IMR-90 (cell line): ENCODE measurements at regions not wholly inside any gene's neighbourhood (a gene's known extent, or its start where the extent isn't known, plus 50 kb on each side); places are given as distances from the start of the nearest gene placed in this dataset.

ENCODE experiments used
- ATAC-seq: fragments of 200-7000 bp; cut with Tn5 transposase; 2 replicates; pipeline ENCODE4 v1.9.1; 2020; ENCODE audit warnings: low read depth, mild to moderate bottlenecking, moderate library complexity
- BruUV-seq: library from RNA; stranded (reverse); fragments of 400-500 nt; replicated peaks from 2 replicates; lab custom pipeline; 2021; lab: Mats Ljungman, UMichigan
- CTCF ChIA-PET: fragments of 300-600 bp; formaldehyde crosslinking; extraction: SDS; loops from one replicate; lab custom pipeline; 2021; ENCODE audit warnings: antibody characterized with exemption; lab: Yijun Ruan, JAX
- POLR2A ChIA-PET: fragments of 300-600 bp; sonication (Branson Sonifier 250); formaldehyde crosslinking; loops from one replicate; lab custom pipeline; 2022; ENCODE audit warnings: antibody characterized with exemption; ENCODE audit not compliant: unreplicated experiment; lab: Charles Lee
- DNase-seq: peaks from one replicate; pipeline ENCODE4 v3.0.0; 2013
- H2AFZ ChIP-seq: replicated peaks from 2 replicates; pipeline ENCODE3; 2013; ENCODE audit warnings: low read length, mild to moderate bottlenecking; ENCODE audit not compliant: poor library complexity
- H2AK5ac ChIP-seq: 2 replicates; pipeline ENCODE4 v1.6.1; 2013; ENCODE audit warnings: low read depth, low read length, inconsistent platforms
- H2AK9ac ChIP-seq: replicated peaks from 2 replicates; pipeline ENCODE3; 2013; ENCODE audit warnings: mild to moderate bottlenecking, low read depth, low read length, moderate library complexity; ENCODE audit not compliant: poor library complexity
- H2BK120ac ChIP-seq: 2 replicates; pipeline ENCODE4 v1.6.1; 2013; ENCODE audit warnings: low read depth, low read length, inconsistent platforms
- H2BK15ac ChIP-seq: 3 replicates; pipeline ENCODE4 v1.6.1; 2013; ENCODE audit warnings: low read depth, low read length, inconsistent platforms
- H2BK20ac ChIP-seq: 2 replicates; pipeline ENCODE4 v1.6.1; 2013; ENCODE audit warnings: low read depth, mild to moderate bottlenecking, inconsistent platforms, low read length, moderate library complexity
- H2BK5ac ChIP-seq: 2 replicates; pipeline ENCODE4 v1.6.1; 2013; ENCODE audit warnings: mild to moderate bottlenecking, low read depth, low read length, inconsistent platforms; ENCODE audit not compliant: poor library complexity, severe bottlenecking
- H3K14ac ChIP-seq: replicated peaks from 2 replicates; pipeline ENCODE4 v1.6.1; 2013; ENCODE audit warnings: low read depth, low read length, inconsistent platforms
- H3K18ac ChIP-seq: 2 replicates; pipeline ENCODE4 v1.6.1; 2013; ENCODE audit warnings: low read depth, low read length, control low read depth
- H3K23ac ChIP-seq: 2 replicates; pipeline ENCODE4 v1.6.1; 2013; ENCODE audit warnings: low read depth, low read length, inconsistent platforms
- H3K27ac ChIP-seq: 2 replicates; pipeline ENCODE4 v1.5.1; 2013; ENCODE audit warnings: mild to moderate bottlenecking, control low read depth, low read length; ENCODE audit not compliant: insufficient read depth
- H3K27me3 ChIP-seq: 2 replicates; pipeline ENCODE4 v1.6.1; 2013; ENCODE audit warnings: low read length; ENCODE audit not compliant: control insufficient read depth, insufficient read depth
- H3K36me3 ChIP-seq: 2 replicates; pipeline ENCODE4 v1.6.1; 2013; ENCODE audit warnings: low read length, mixed read lengths; ENCODE audit not compliant: control insufficient read depth, insufficient read depth
- H3K4ac ChIP-seq: 2 replicates; pipeline ENCODE4 v1.6.1; 2013; ENCODE audit warnings: low read depth, low read length, inconsistent platforms
- H3K4me1 ChIP-seq: 2 replicates; pipeline ENCODE4 v1.6.1; 2013; ENCODE audit warnings: low read length, mixed read lengths; ENCODE audit not compliant: control insufficient read depth, insufficient read depth
- H3K4me2 ChIP-seq: 2 replicates; pipeline ENCODE4 v1.6.1; 2013; ENCODE audit warnings: low read depth, mild to moderate bottlenecking, control low read depth, low read length, moderate library complexity
- H3K4me3 ChIP-seq: 2 replicates; pipeline ENCODE4 v1.5.1; 2013; ENCODE audit warnings: low read depth, mild to moderate bottlenecking, control low read depth, low read length, moderate library complexity; ENCODE audit not compliant: insufficient read depth
- H3K56ac ChIP-seq: 2 replicates; pipeline ENCODE4 v1.6.1; 2013; ENCODE audit warnings: low read length, inconsistent platforms; ENCODE audit not compliant: insufficient read depth; ENCODE audit errors: extremely low read depth
- H3K79me1 ChIP-seq, 2 experiments: 2 replicates each; pipeline ENCODE4 v1.6.1; 2013; ENCODE audit warnings: low read length in 2 of 2, inconsistent platforms in 1 of 2, low read depth in 1 of 2
- H3K9ac ChIP-seq: 2 replicates; pipeline ENCODE4 v1.6.1; 2013; ENCODE audit warnings: low read depth, low read length, control low read depth
- H3K9me1 ChIP-seq: 2 replicates; pipeline ENCODE4 v1.6.1; 2013; ENCODE audit warnings: low read length, inconsistent platforms; ENCODE audit not compliant: insufficient read depth
- H3K9me3 ChIP-seq: 2 replicates; pipeline ENCODE4 v1.6.1; 2013; ENCODE audit warnings: low read length; ENCODE audit not compliant: control insufficient read depth, insufficient read depth
- H4K20me1 ChIP-seq: 2 replicates; pipeline ENCODE4 v1.6.1; 2013; ENCODE audit warnings: low read length, inconsistent platforms; ENCODE audit not compliant: insufficient read depth
- H4K5ac ChIP-seq: 2 replicates; pipeline ENCODE4 v1.6.1; 2013; ENCODE audit warnings: mild to moderate bottlenecking, low read depth, low read length, control low read depth
- H4K8ac ChIP-seq, 2 experiments: 2 replicates each; pipeline ENCODE4 v1.6.1; 2013; ENCODE audit warnings: low read depth in 2 of 2, low read length in 2 of 2, control low read depth in 1 of 2, inconsistent platforms in 1 of 2
- H4K91ac ChIP-seq: 2 replicates; pipeline ENCODE4 v1.6.1; 2013; ENCODE audit warnings: low read depth, low read length, inconsistent platforms; ENCODE audit not compliant: insufficient read depth
- BHLHE40 ChIP-seq: fragments of 150-350 bp; IDR thresholded peaks from 2 replicates; pipeline ENCODE4 v1.6.1; 2016; ENCODE audit warnings: mild to moderate bottlenecking, low read depth, low read length
- CEBPB ChIP-seq: IDR thresholded peaks from 2 replicates; pipeline ENCODE4 v1.6.1; 2012; ENCODE audit warnings: low read depth, low read length, improper control_type of control experiment
- CHD1 ChIP-seq: IDR thresholded peaks from 2 replicates; pipeline ENCODE4 v1.6.1; 2012; ENCODE audit warnings: low read depth, low read length, improper control_type of control experiment
- FOS ChIP-seq: fragments of 150-350 bp; IDR thresholded peaks from 2 replicates; pipeline ENCODE4 v1.6.1; 2016; ENCODE audit warnings: low read depth, low read length
- MAFK ChIP-seq: IDR thresholded peaks from 2 replicates; pipeline ENCODE4 v1.6.1; 2012; ENCODE audit warnings: low read depth, low read length, improper control_type of control experiment
- MAZ ChIP-seq: IDR thresholded peaks from 2 replicates; pipeline ENCODE4 v1.6.1; 2012; ENCODE audit warnings: low read depth, mild to moderate bottlenecking, low read length, improper control_type of control experiment, moderate library complexity, borderline replicate concordance
- MXI1 ChIP-seq: IDR thresholded peaks from 2 replicates; pipeline ENCODE4 v1.6.1; 2012; ENCODE audit warnings: low read depth, mild to moderate bottlenecking, low read length, moderate library complexity, borderline replicate concordance
- POLR2A ChIP-seq: IDR thresholded peaks from 2 replicates; pipeline ENCODE4 v1.6.1; 2012; ENCODE audit warnings: mild to moderate bottlenecking, low read depth, low read length
- RCOR1 ChIP-seq: IDR thresholded peaks from 2 replicates; pipeline ENCODE4 v1.6.1; 2012; ENCODE audit warnings: mild to moderate bottlenecking, low read length, improper control_type of control experiment; ENCODE audit not compliant: insufficient replicate concordance
- RFX5 ChIP-seq: IDR thresholded peaks from 2 replicates; pipeline ENCODE4 v1.8.0; 2012; ENCODE audit warnings: low read depth, mild to moderate bottlenecking, low read length, moderate library complexity
- SMC3 ChIP-seq: fragments of 150-350 bp; IDR thresholded peaks from 2 replicates; pipeline ENCODE4 v1.6.1; 2016; ENCODE audit warnings: low read depth, mild to moderate bottlenecking, antibody characterized with exemption, low read length, moderate library complexity
- WGBS, 2 experiments: methylation state at CpG; one replicate each; pipeline versions ENCODE4 v1.1.5 to v1.1.7; 2013; ENCODE audit warnings: missing lambda C conversion rate in 2 of 2; ENCODE audit not compliant: insufficient read length in 1 of 2; ENCODE audit errors: extremely low coverage in 2 of 2; 5-methylcytosine and 5-hydroxymethylcytosine counted together
- dilution Hi-C: fragments of 300-500 bp; cut with HindIII; formaldehyde crosslinking; loops from one replicate; pipeline ENCODE4 v1.14.3; 2018; ENCODE audit warnings: low sequenced_read_pairs; ENCODE audit not compliant: unreplicated experiment
- in situ Hi-C: fragments of 300-500 bp; cut with MboI; formaldehyde crosslinking; loops from 3 replicates; pipeline ENCODE4 v1.14.3; 2019; ENCODE audit warnings: low sequenced_read_pairs, inconsistent platforms, mixed read lengths
- intact Hi-C: fragments of 100-400 bp; cut with micrococcal nuclease; formaldehyde crosslinking; loops from 2 replicates; pipeline ENCODE4 v1.10.0; 2022
- TF ChIP-seq, protein P1 (sequence below): fragments of 150-350 bp; IDR thresholded peaks from 2 replicates; pipeline ENCODE4 v1.6.1; 2016; ENCODE audit warnings: low read depth, mild to moderate bottlenecking, low read length, moderate library complexity, borderline replicate concordance
- TF ChIP-seq, protein P2 (sequence below): conservative IDR thresholded peaks from 2 replicates; pipeline ENCODE4 v1.5.1; 2012; ENCODE audit warnings: mild to moderate bottlenecking, low read depth, low read length, improper control_type of control experiment

DNA sequence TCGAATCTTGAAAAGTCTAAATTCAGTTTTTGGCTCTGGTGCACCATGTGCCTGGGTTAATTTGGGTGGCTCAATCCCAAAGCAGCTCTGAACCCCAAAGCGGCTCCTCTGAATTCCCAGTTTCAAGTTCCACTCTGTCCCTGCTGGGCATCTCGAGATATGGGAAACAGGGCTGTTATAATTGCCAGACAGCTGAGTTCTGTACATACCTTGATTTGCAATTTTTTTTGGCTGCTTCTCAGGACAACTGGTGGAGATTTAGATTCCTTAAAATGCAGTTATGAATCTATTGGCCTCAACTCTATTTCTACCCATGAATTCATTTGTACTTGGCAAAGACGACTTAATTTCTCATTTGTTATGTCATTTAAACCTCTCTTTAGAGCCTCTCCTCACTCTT is 808.5 kb downstream of the TLE4 start:
- TF ChIP-seq SMC3, result no peak
- no peak for TF ChIP-seq RFX5
- no peak for TF ChIP-seq MAFK
- TF ChIP-seq RCOR1, result no peak
- TF ChIP-seq MAZ, result no peak
- no peak for TF ChIP-seq POLR2A
- TF ChIP-seq CEBPB, result no peak
- no peak for TF ChIP-seq CHD1
- no peak for TF ChIP-seq MXI1
- no peak for TF ChIP-seq BHLHE40
- TF ChIP-seq, protein P1, sequence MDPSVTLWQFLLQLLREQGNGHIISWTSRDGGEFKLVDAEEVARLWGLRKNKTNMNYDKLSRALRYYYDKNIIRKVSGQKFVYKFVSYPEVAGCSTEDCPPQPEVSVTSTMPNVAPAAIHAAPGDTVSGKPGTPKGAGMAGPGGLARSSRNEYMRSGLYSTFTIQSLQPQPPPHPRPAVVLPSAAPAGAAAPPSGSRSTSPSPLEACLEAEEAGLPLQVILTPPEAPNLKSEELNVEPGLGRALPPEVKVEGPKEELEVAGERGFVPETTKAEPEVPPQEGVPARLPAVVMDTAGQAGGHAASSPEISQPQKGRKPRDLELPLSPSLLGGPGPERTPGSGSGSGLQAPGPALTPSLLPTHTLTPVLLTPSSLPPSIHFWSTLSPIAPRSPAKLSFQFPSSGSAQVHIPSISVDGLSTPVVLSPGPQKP, result no peak
- TF ChIP-seq, protein P2, sequence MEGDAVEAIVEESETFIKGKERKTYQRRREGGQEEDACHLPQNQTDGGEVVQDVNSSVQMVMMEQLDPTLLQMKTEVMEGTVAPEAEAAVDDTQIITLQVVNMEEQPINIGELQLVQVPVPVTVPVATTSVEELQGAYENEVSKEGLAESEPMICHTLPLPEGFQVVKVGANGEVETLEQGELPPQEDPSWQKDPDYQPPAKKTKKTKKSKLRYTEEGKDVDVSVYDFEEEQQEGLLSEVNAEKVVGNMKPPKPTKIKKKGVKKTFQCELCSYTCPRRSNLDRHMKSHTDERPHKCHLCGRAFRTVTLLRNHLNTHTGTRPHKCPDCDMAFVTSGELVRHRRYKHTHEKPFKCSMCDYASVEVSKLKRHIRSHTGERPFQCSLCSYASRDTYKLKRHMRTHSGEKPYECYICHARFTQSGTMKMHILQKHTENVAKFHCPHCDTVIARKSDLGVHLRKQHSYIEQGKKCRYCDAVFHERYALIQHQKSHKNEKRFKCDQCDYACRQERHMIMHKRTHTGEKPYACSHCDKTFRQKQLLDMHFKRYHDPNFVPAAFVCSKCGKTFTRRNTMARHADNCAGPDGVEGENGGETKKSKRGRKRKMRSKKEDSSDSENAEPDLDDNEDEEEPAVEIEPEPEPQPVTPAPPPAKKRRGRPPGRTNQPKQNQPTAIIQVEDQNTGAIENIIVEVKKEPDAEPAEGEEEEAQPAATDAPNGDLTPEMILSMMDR, result no peak
- TF ChIP-seq FOS, result no peak

More for the DNA sequence above, 808.5 kb downstream of the TLE4 start:
- POLR2A ChIA-PET, result no interaction called here
- no peak overlapping the region for H4K8ac ChIP-seq
- no peak overlapping the region for H3K14ac ChIP-seq
- H3K18ac ChIP-seq, result no peak overlapping the region
- H3K79me1 ChIP-seq, result no peaks in the 10 kb centered on the region
- no peaks in the 10 kb centered on the region for H3K9me3 ChIP-seq
- intact Hi-C loops (no loop called here), in situ Hi-C loops (no loop called here), dilution Hi-C loops (no loop called here)
- no peak overlapping the region for H4K5ac ChIP-seq
- ATAC-seq (no peak), DNase-seq (no peak)
- no peak overlapping the region for H3K56ac ChIP-seq
- no peak overlapping the region for H3K4me3 ChIP-seq
- no peak overlapping the region for H2AFZ ChIP-seq
- H2AK5ac ChIP-seq, result no peak overlapping the region
- no peak overlapping the region for H3K4ac ChIP-seq
- 80% methylated on average over 1 of the region's 4 CpGs; no CpG with 5 or more reads in 1 of the 2 experiments for WGBS, 2 experiments
- H3K9ac ChIP-seq, result no peak overlapping the region
- H3K27ac ChIP-seq, result no peak overlapping the region
- H3K23ac ChIP-seq, result no peak overlapping the region
- no peak overlapping the region for H2BK5ac ChIP-seq
- H3K27me3 ChIP-seq, result no peaks in the 10 kb centered on the region; the same call in 1 of the 2 replicates
- no peak overlapping the region for H2AK9ac ChIP-seq
- H4K91ac ChIP-seq, result no peak overlapping the region
- BruUV-seq, result no TSS peak
- H2BK15ac ChIP-seq, result no peak overlapping the region
- no peak overlapping the region for H2BK120ac ChIP-seq
- H3K36me3 ChIP-seq, result no peaks in the 10 kb centered on the region
- CTCF ChIA-PET, result no interaction called here
- H3K9me1 ChIP-seq, result no peaks in the 10 kb centered on the region
- H4K20me1 ChIP-seq, result no peaks in the 10 kb centered on the region
- H2BK20ac ChIP-seq, result no peak overlapping the region
- H3K4me1 ChIP-seq, result no peaks in the 10 kb centered on the region
- H3K4me2 ChIP-seq, result no peak overlapping the region
